Neuronal stem cell (in vitro differentiated cells): ENCODE measurements at regions not wholly inside any gene's neighbourhood (a gene's known extent, or its start where the extent isn't known, plus 50 kb on each side); places are given as distances from the start of the nearest gene placed in this dataset.

Source experiments
- DNase-seq: peaks from one replicate; pipeline ENCODE4 v3.0.0-alpha.2; 2013; ENCODE audit warnings: low spot score
- H2AFZ ChIP-seq: one replicate; pipeline ENCODE4 v1.6.1; 2013; ENCODE audit warnings: mild to moderate bottlenecking, low read length, inconsistent platforms
- H2AK5ac ChIP-seq: 2 replicates; pipeline ENCODE4 v1.6.1; 2013; ENCODE audit warnings: low read depth, mild to moderate bottlenecking, inconsistent platforms, low read length, moderate library complexity, mixed read lengths
- H2BK120ac ChIP-seq: 2 replicates; pipeline ENCODE4 v1.6.1; 2013; ENCODE audit warnings: low read depth, mild to moderate bottlenecking, inconsistent platforms, low read length, moderate library complexity, mixed read lengths
- H2BK12ac ChIP-seq: one replicate; pipeline ENCODE4 v1.6.1; 2013; ENCODE audit warnings: low read length, inconsistent platforms
- H2BK15ac ChIP-seq: 2 replicates; pipeline ENCODE4 v1.6.1; 2013; ENCODE audit warnings: mild to moderate bottlenecking, low read length, inconsistent platforms, mixed read lengths
- H2BK5ac ChIP-seq: one replicate; pipeline ENCODE4 v1.6.1; 2013; ENCODE audit warnings: inconsistent platforms, mild to moderate bottlenecking, low read length, moderate library complexity
- H3K14ac ChIP-seq: one replicate; pipeline ENCODE4 v1.6.1; 2013; ENCODE audit warnings: low read length, inconsistent platforms
- H3K18ac ChIP-seq: 2 replicates; pipeline ENCODE4 v1.6.1; 2013; ENCODE audit warnings: low read length, inconsistent platforms
- H3K23ac ChIP-seq: 2 replicates; pipeline ENCODE4 v1.6.1; 2013; ENCODE audit warnings: low read depth, mild to moderate bottlenecking, mixed read lengths, low read length, inconsistent platforms; ENCODE audit not compliant: poor library complexity
- H3K27ac ChIP-seq: replicated peaks from 3 replicates; pipeline ENCODE4 v1.5.1; 2013; ENCODE audit warnings: low read length, inconsistent platforms
- H3K27me3 ChIP-seq, 3 experiments: 2 replicates each; pipeline ENCODE4 v1.6.1; 2013; ENCODE audit warnings: low read length in 3 of 3, mild to moderate bottlenecking in 2 of 3, inconsistent platforms in 1 of 3, low read depth in 1 of 3, mixed read lengths in 1 of 3, moderate library complexity in 1 of 3; ENCODE audit not compliant: control insufficient read depth in 3 of 3, insufficient read depth in 3 of 3
- H3K36me3 ChIP-seq, 2 donors: replicated peaks in 1 of 2; 2 replicates each; pipeline ENCODE4 v1.6.1; 2013; ENCODE audit warnings: low read length in 2 of 2; ENCODE audit not compliant: control insufficient read depth in 2 of 2, insufficient read depth in 2 of 2
- H3K4ac ChIP-seq: 2 replicates; pipeline ENCODE4 v1.6.1; 2013; ENCODE audit warnings: inconsistent platforms, mild to moderate bottlenecking, low read length, moderate library complexity
- H3K4me1 ChIP-seq, 2 donors: 1 replicate in 1 of 2; 2 replicates in 1 of 2; pipeline ENCODE4 v1.6.1; 2013; ENCODE audit warnings: low read length in 2 of 2, low read depth in 1 of 2; ENCODE audit not compliant: control insufficient read depth in 2 of 2, insufficient read depth in 1 of 2
- H3K4me2 ChIP-seq: one replicate; pipeline ENCODE4 v1.6.1; 2013; ENCODE audit warnings: mild to moderate bottlenecking, low read length, inconsistent platforms; ENCODE audit not compliant: insufficient read depth, poor library complexity, severe bottlenecking
- H3K4me3 ChIP-seq, 2 donors: 2 replicates each; pipeline ENCODE4 v1.5.1; 2013; ENCODE audit warnings: low read length in 2 of 2, mild to moderate bottlenecking in 2 of 2, inconsistent platforms in 1 of 2, moderate library complexity in 1 of 2
- H3K79me1 ChIP-seq: one replicate; pipeline ENCODE4 v1.6.1; 2013; ENCODE audit warnings: low read depth, mild to moderate bottlenecking, inconsistent platforms, low read length, moderate library complexity
- H3K9ac ChIP-seq: one replicate; pipeline ENCODE4 v1.6.1; 2013; ENCODE audit warnings: mild to moderate bottlenecking, low read depth, low read length, inconsistent platforms; ENCODE audit not compliant: poor library complexity
- H3K9me3 ChIP-seq, 2 donors: replicated peaks in 1 of 2; 2 replicates each; pipeline versions ENCODE3 to v1.6.1; 2013; ENCODE audit warnings: low read length in 2 of 2, mild to moderate bottlenecking in 2 of 2, inconsistent platforms in 1 of 2, low read depth in 1 of 2, mixed read lengths in 1 of 2, moderate library complexity in 1 of 2; ENCODE audit not compliant: control insufficient read depth in 2 of 2, insufficient read depth in 1 of 2
- H4K8ac ChIP-seq: one replicate; pipeline ENCODE4 v1.6.1; 2013; ENCODE audit warnings: low read depth, mild to moderate bottlenecking, inconsistent platforms, low read length, moderate library complexity
- H4K91ac ChIP-seq: one replicate; pipeline ENCODE4 v1.6.1; 2013; ENCODE audit warnings: low read length, low read depth, mild to moderate bottlenecking, inconsistent platforms; ENCODE audit not compliant: poor library complexity
- WGBS, 2 donors: extraction: QIAGEN DNeasy Blood & Tissue Kit; methylation state at CpG; one replicate each; pipeline ENCODE4 v1.1.7; 2013; ENCODE audit warnings: missing lambda C conversion rate in 2 of 2, mixed read lengths in 1 of 2; ENCODE audit not compliant: insufficient read length in 2 of 2, insufficient replicate concordance in 1 of 2; ENCODE audit errors: extremely low coverage in 2 of 2; 5-methylcytosine and 5-hydroxymethylcytosine counted together

DNA sequence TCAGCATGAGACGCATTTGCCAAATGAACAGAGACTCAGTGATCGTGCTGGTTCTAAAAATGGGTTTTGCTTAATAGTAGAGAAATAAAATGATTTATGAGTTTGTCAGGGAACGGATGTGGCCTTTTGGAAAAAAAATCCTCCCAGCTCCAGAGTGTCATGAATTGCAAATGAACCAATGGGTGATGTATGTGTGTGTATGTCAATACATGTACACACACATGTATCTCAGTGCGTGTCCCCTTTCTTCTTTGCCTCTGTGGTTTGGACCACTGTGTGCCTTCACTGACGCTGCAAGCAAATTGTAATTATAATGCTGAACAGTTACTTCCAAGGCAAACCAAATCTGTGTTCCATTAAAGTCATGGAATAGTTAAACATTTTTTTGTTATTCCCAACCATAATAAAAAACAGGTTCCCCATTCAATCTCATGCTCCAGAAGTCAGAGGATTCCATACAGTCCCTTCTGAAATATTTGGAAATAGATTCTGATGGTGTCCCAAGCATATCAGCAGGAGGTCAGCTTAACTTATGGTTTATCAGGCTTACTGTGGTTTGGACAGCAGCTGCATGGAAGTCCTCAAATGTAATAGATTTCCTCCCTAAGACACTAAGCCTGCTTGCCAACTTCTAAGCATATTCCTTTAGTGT lies 630.5 kb downstream of the ACTL7B start:
- no peak overlapping the region for H3K4ac ChIP-seq
- no CpG with 5 or more reads among the region's 5 CpGs for WGBS, 2 donors

DNA sequence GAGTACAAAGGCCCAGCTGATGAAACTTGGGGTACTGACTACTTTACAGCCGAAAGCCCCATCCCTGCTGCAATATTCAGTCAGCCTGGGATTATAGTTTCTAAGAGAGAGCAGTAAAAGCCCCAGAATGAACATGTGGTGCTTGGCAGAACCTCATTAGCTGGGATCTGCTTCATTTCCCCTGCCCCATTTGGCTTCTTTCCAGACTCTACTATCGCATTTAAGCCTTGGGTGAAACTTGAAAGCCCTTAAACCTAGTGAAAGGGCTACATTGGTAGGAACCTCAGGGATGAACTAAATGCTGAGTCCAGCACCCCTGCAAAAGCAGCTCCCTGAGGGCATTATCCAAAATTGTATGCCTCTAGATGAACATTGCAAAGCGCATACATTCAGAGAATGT lies 631.1 kb downstream of the ACTL7B start:
- no peak overlapping the region for H3K18ac ChIP-seq
- no peak overlapping the region for H4K8ac ChIP-seq
- no peaks in the 10 kb centered on the region for H3K4me1 ChIP-seq
- H3K4me2 ChIP-seq, result no peak overlapping the region
- H2BK120ac ChIP-seq, result no peak overlapping the region
- no peaks in the 10 kb centered on the region for H3K36me3 ChIP-seq
- H3K27me3 ChIP-seq, result no peaks in the 10 kb centered on the region
- DNase-seq, result no peak
- H2BK12ac ChIP-seq, result no peak overlapping the region
- H2AFZ ChIP-seq, result no peak overlapping the region
- H3K79me1 ChIP-seq, result no peaks in the 10 kb centered on the region
- H3K27ac ChIP-seq, result no peak overlapping the region
- no peak overlapping the region for H3K23ac ChIP-seq
- H3K9me3 ChIP-seq, result peaks cover 0 to under 1% of the 10 kb centered on the region in 2 donors
- no CpG with 5 or more reads among the region's 3 CpGs for WGBS, 2 donors
- no peak overlapping the region for H2BK5ac ChIP-seq
- H3K9ac ChIP-seq, result no peak overlapping the region
- H2AK5ac ChIP-seq, result no peak overlapping the region
- H3K4me3 ChIP-seq, result no peak overlapping the region
- H2BK15ac ChIP-seq, result no peak overlapping the region
- H4K91ac ChIP-seq, result no peak overlapping the region
- no peak overlapping the region for H3K14ac ChIP-seq
- no peak overlapping the region for H3K4ac ChIP-seq

More for the DNA sequence above, 630.5 kb downstream of the ACTL7B start:
- Histone ChIP-seq H3K18ac (no peak overlapping the region), H2AK5ac (no peak overlapping the region), H3K23ac (no peak overlapping the region), H2BK12ac (no peak overlapping the region), H2BK5ac (no peak overlapping the region), H3K4me1 (no peaks in the 10 kb centered on the region), H2BK15ac (no peak overlapping the region), H3K14ac (no peak overlapping the region), H3K4me3 (no peak overlapping the region), H3K9ac (no peak overlapping the region), H4K91ac (no peak overlapping the region), H3K79me1 (no peaks in the 10 kb centered on the region), H2BK120ac (no peak overlapping the region), H3K27ac (no peak overlapping the region), H3K36me3 (no peaks in the 10 kb centered on the region), H3K4me2 (no peak overlapping the region), H3K27me3 (no peaks in the 10 kb centered on the region), H3K9me3 (no peaks in the 10 kb centered on the region), H4K8ac (no peak overlapping the region), H2AFZ (no peak overlapping the region)
- no peak for DNase-seq

DNA sequence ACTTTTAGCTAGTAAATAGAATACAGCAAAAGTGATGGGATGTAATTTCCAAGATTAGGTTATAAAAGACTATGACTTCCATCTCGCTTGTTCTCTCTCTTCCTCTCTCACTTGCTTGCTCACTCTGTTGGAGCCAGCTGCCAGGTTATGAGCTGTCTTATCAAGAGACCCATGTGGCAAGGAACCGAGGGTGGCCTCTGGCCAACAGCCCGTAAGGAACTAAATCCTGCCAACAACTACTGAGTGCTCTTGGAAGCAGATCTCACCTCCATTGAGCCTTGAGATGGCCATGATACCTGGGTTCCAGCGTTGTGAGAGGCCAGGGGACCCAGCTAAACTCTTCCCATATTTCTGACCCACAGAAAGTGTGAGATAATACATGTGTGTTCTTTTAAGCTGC lies 636.1 kb downstream of the ACTL7B start:
- Histone ChIP-seq H2BK5ac (no peak overlapping the region), H3K4me1 (no peaks in the 10 kb centered on the region), H3K4me2 (no peak overlapping the region), H3K27me3 (no peaks in the 10 kb centered on the region), H3K36me3 (no peaks in the 10 kb centered on the region), H3K9ac (no peak overlapping the region), H2BK12ac (no peak overlapping the region), H3K9me3 (peaks cover 0 to 2% of the 10 kb centered on the region in 2 donors), H3K4me3 (no peak overlapping the region), H4K8ac (no peak overlapping the region), H3K4ac (no peak overlapping the region), H2BK120ac (no peak overlapping the region), H3K18ac (no peak overlapping the region), H3K23ac (no peak overlapping the region), H3K14ac (no peak overlapping the region), H3K27ac (no peak overlapping the region), H2BK15ac (no peak overlapping the region), H2AFZ (no peak overlapping the region), H2AK5ac (no peak overlapping the region), H4K91ac (no peak overlapping the region), H3K79me1 (no peaks in the 10 kb centered on the region)
- WGBS, 2 donors, result no CpG with 5 or more reads among the region's 4 CpGs
- no peak for DNase-seq

DNA sequence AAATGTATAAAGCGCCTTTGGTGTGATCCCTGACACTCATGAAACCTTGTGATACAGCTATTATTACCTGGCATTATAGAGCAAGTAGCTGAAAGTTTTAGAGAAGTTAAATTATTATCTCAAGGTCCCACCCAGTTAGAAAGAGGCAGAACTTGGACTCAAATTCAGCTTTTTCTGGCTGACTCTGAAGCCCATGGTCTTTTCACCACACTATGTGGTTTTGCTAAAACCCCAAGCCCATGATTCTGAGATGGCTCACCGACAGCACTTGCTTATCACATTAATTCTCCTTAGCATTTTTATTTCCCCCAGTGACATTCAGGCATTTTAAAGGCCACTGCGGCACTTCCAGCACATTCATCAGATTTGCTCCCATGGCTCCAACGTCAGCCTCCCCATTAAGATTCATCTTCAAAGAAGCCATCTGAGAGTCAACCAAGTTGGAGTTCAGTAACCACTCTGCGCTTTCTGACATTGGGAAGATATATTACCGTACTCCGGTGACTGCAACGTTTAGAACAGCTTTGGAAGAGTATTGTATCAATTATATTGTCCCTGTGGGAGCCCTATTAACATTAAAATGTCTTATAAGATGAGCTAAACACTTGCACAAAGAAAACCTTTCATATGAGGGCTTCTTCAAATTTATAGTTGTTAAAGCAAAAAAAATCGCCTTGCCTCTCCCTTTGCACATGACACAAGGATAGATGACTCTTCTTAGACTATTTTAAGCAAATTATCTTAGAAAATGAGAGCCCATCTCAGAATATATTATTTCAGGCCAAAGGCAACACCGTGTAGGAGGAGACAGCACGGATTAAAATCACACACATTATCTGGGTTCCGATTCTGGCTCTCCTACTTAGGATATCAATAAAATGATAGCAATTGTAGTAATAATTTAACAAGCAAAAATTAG lies 638.1 kb downstream of the ACTL7B start:
- Histone ChIP-seq H2BK12ac (no peak overlapping the region), H4K91ac (no peak overlapping the region), H3K27me3 (no peaks in the 10 kb centered on the region), H3K79me1 (no peaks in the 10 kb centered on the region), H3K4me3 (no peak overlapping the region), H4K8ac (no peak overlapping the region), H2AFZ (no peak overlapping the region), H3K27ac (no peak overlapping the region), H3K9me3 (peaks cover 0 to 2% of the 10 kb centered on the region in 2 donors), H3K4me2 (no peak overlapping the region), H2BK120ac (no peak overlapping the region), H2BK15ac (no peak overlapping the region), H3K4ac (no peak overlapping the region), H3K23ac (no peak overlapping the region), H2BK5ac (no peak overlapping the region), H3K4me1 (no peaks in the 10 kb centered on the region), H3K9ac (no peak overlapping the region), H3K18ac (no peak overlapping the region), H2AK5ac (no peak overlapping the region), H3K36me3 (no peaks in the 10 kb centered on the region), H3K14ac (no peak overlapping the region)
- DNase-seq, result no peak
- WGBS, 2 donors, result no CpG with 5 or more reads among the region's 12 CpGs
